Endothelial cell of umbilical vein (primary cell): ENCODE measurements at regions not wholly inside any gene's neighbourhood (a gene's known extent, or its start where the extent isn't known, plus 50 kb on each side); places are given as distances from the start of the nearest gene placed in this dataset.

ENCODE experiments used
- BruUV-seq: library from RNA; stranded (reverse); fragments of 400-500 nt; replicated peaks from 2 replicates; lab custom pipeline; 2021; lab: Mats Ljungman, UMichigan
- CTCF ChIA-PET: fragments of 300-600, 350-600 bp; sonication (Branson Sonifier 250); formaldehyde crosslinking; loops from one replicate; lab custom pipeline; 2021; ENCODE audit warnings: antibody characterized with exemption, inconsistent platforms; lab: Charles Lee
- POLR2A ChIA-PET: fragments of 300-600, 350-600 bp; sonication (Branson Sonifier 250); formaldehyde crosslinking; loops from one replicate; lab custom pipeline; 2021; ENCODE audit warnings: antibody characterized with exemption, inconsistent platforms; lab: Charles Lee
- DNase-seq: peaks from one replicate; pipeline ENCODE4 v3.0.0-alpha.2; 2011; ENCODE audit warnings: low read depth, low spot score
- FAIRE-seq: peaks from 2 replicates; lab custom pipeline; 2011; peaks lifted over from hg19 to GRCh38; lab: Jason Lieb, UNC
- H2AFZ ChIP-seq: 2 replicates; pipeline ENCODE4 v1.6.0; 2012; ENCODE audit warnings: low read depth, low read length, control low read depth, inconsistent platforms
- H3K27ac ChIP-seq: 2 replicates; pipeline ENCODE4 v1.5.1; 2011; ENCODE audit warnings: low read depth, mild to moderate bottlenecking, control low read depth, low read length, moderate library complexity; ENCODE audit not compliant: insufficient read depth
- H3K27me3 ChIP-seq, 2 experiments: 2 replicates each; pipeline versions ENCODE4 v1.6.0 to v1.6.1; 2011; ENCODE audit warnings: low read length in 2 of 2, mixed read lengths in 1 of 2; ENCODE audit not compliant: control insufficient read depth in 2 of 2, insufficient read depth in 2 of 2
- H3K36me3 ChIP-seq, 2 experiments: 2 replicates in 1 of 2; 3 replicates in 1 of 2; pipeline ENCODE4 v1.5.1; 2011; ENCODE audit warnings: low read length in 2 of 2, mild to moderate bottlenecking in 1 of 2, moderate library complexity in 1 of 2; ENCODE audit not compliant: control insufficient read depth in 2 of 2, insufficient read depth in 2 of 2; ENCODE audit errors: extremely low read depth in 1 of 2
- H3K4me1 ChIP-seq: 3 replicates; pipeline ENCODE4 v1.5.1; 2011; ENCODE audit warnings: mild to moderate bottlenecking, low read length; ENCODE audit not compliant: control insufficient read depth, insufficient read depth; ENCODE audit errors: extremely low read depth
- H3K4me2 ChIP-seq: 2 replicates; pipeline ENCODE4 v1.6.1; 2011; ENCODE audit warnings: low read length, control low read depth, mixed read lengths; ENCODE audit not compliant: insufficient read depth
- H3K4me3 ChIP-seq, 3 experiments: fragments of 200-600 bp in 1 of 3; sonication (generic), shearing (Covaris generic) in 1 of 3; replicated peaks in 1 of 3; 2 replicates each; pipeline ENCODE4 v1.5.1; 2011 to 2016; ENCODE audit warnings: control low read depth in 3 of 3, low read length in 3 of 3, mild to moderate bottlenecking in 2 of 3, inconsistent platforms in 1 of 3, low read depth in 1 of 3, moderate library complexity in 1 of 3; ENCODE audit not compliant: insufficient read depth in 1 of 3
- H3K79me2 ChIP-seq: 2 replicates; pipeline ENCODE4 v1.6.0; 2012; ENCODE audit warnings: low read length, inconsistent platforms; ENCODE audit not compliant: control insufficient read depth, insufficient read depth
- H3K9ac ChIP-seq: replicated peaks from 2 replicates; pipeline ENCODE3; 2011; ENCODE audit warnings: low read length, control low read depth; ENCODE audit not compliant: insufficient read depth; ENCODE audit errors: extremely low read depth
- H3K9me1 ChIP-seq: replicated peaks from 3 replicates; pipeline ENCODE4 v1.6.0; 2011; ENCODE audit warnings: mild to moderate bottlenecking, low read length; ENCODE audit not compliant: control insufficient read depth, insufficient read depth; ENCODE audit errors: extremely low read depth
- H3K9me3 ChIP-seq: replicated peaks from 2 replicates; pipeline ENCODE4 v1.5.1; 2012; ENCODE audit warnings: low read length, inconsistent platforms; ENCODE audit not compliant: control insufficient read depth, insufficient read depth
- H4K20me1 ChIP-seq: replicated peaks from 2 replicates; pipeline ENCODE3; 2011; ENCODE audit warnings: mild to moderate bottlenecking, low read length; ENCODE audit not compliant: control insufficient read depth, insufficient read depth; ENCODE audit errors: extremely low read depth
- CTCF ChIP-seq, 2 donors: IDR thresholded peaks; 1 replicate in 1 of 2; 2 replicates in 1 of 2; pipeline ENCODE4 v1.5.1; 2011; ENCODE audit warnings: low read length in 2 of 2, mild to moderate bottlenecking in 2 of 2, moderate library complexity in 2 of 2, control low read depth in 1 of 2, inconsistent platforms in 1 of 2, low read depth in 1 of 2; ENCODE audit not compliant: insufficient read depth in 1 of 2; ENCODE audit errors: extremely low read depth in 1 of 2
- EZH2 ChIP-seq: IDR thresholded peaks from 2 replicates; pipeline ENCODE4 v1.6.1; 2012; ENCODE audit warnings: borderline replicate concordance, low read depth, mild to moderate bottlenecking, moderate library complexity, low read length, inconsistent platforms; ENCODE audit not compliant: severe bottlenecking
- FOS ChIP-seq: IDR thresholded peaks from 2 replicates; pipeline ENCODE4 v1.6.1; 2011; ENCODE audit warnings: mild to moderate bottlenecking, low read length, moderate library complexity, borderline replicate concordance; ENCODE audit not compliant: insufficient read depth
- GATA2 ChIP-seq: IDR thresholded peaks from 2 replicates; pipeline ENCODE4 v1.7.0; 2011; ENCODE audit warnings: low read depth, mild to moderate bottlenecking, moderate library complexity, mixed read lengths, low read length; ENCODE audit not compliant: insufficient read length, insufficient read depth
- JUN ChIP-seq: IDR thresholded peaks from 2 replicates; pipeline ENCODE4 v1.6.1; 2011; ENCODE audit warnings: borderline replicate concordance, low read depth; ENCODE audit not compliant: insufficient read length, insufficient read depth
- MAX ChIP-seq: IDR thresholded peaks from 2 replicates; pipeline ENCODE4 v1.6.1; 2011; ENCODE audit not compliant: insufficient read depth, insufficient read length
- MYC ChIP-seq: IDR thresholded peaks from one replicate; pipeline ENCODE4 v1.6.1; 2011; ENCODE audit warnings: mild to moderate bottlenecking, low read depth, low read length
- POLR2A ChIP-seq: IDR thresholded peaks from 2 replicates; pipeline ENCODE4 v1.6.1; 2012; ENCODE audit warnings: low read depth, mild to moderate bottlenecking, control low read depth, low read length
- POLR2AphosphoS5 ChIP-seq: IDR thresholded peaks from 2 replicates; pipeline ENCODE4 v1.6.1; 2012; ENCODE audit warnings: low read depth, mild to moderate bottlenecking, control low read depth, low read length, moderate library complexity; ENCODE audit not compliant: insufficient read depth
- dilution Hi-C: fragments of 300-500 bp; cut with MboI; formaldehyde crosslinking; loops from one replicate; pipeline ENCODE4 v1.15.0; 2019; ENCODE audit warnings: low sequenced_read_pairs; ENCODE audit not compliant: extremely low pct_ligation_motif_present
- intact Hi-C: fragments of 100-400 bp; cut with micrococcal nuclease; formaldehyde crosslinking; loops from one replicate; pipeline ENCODE4 v1.10.0; 2022

- intact Hi-C loops = no loop called here
- FAIRE-seq (no peak), DNase-seq (no peak)
- Histone ChIP-seq H3K9ac (no peak overlapping the region), H3K4me1 (no peaks in the 10 kb centered on the region), H3K27me3 (no peaks in the 10 kb centered on the region), H3K4me2 (no peak overlapping the region), H3K9me1 (no peaks in the 10 kb centered on the region), H3K36me3 (no peaks in the 10 kb centered on the region), H4K20me1 (no peaks in the 10 kb centered on the region), H3K79me2 (no peaks in the 10 kb centered on the region), H2AFZ (no peak overlapping the region), H3K4me3 (no peak overlapping the region), H3K9me3 (no peaks in the 10 kb centered on the region), H3K27ac (no peak overlapping the region)
- dilution Hi-C loops = no loop called here
- no peak for TF ChIP-seq CTCF (IDR thresholded peaks at IDR 0.05; ENCODE audit: extremely low read depth in 1 of 2, insufficient read depth in 1 of 2, low read depth in 1 of 2, low read length in 2 of 2)
- CTCF ChIA-PET = no interaction called here
- no TSS peak for BruUV-seq
- POLR2A ChIA-PET = no interaction called here
Observed at GRCh38 chrX:114267142-114267541, 316.7 kb upstream of the HTR2C start.

GRCh38 chrX:114252186-114252585 lies 331.7 kb upstream of the HTR2C start:
- ChIA-PET POLR2A (no interaction called here), CTCF (no interaction called here)
- H3K27me3 ChIP-seq = no peaks in the 10 kb centered on the region
- H3K4me2 ChIP-seq = no peak overlapping the region
- H3K27ac ChIP-seq = no peak overlapping the region
- no peaks in the 10 kb centered on the region for H3K79me2 ChIP-seq
- H3K9me3 ChIP-seq = no peaks in the 10 kb centered on the region
- no peaks in the 10 kb centered on the region for H4K20me1 ChIP-seq
- H3K9ac ChIP-seq = no peak overlapping the region
- intact Hi-C loops = no loop called here
- H3K4me3 ChIP-seq = no peak overlapping the region
- no peaks in the 10 kb centered on the region for H3K36me3 ChIP-seq
- dilution Hi-C loops = no loop called here
- no peaks in the 10 kb centered on the region for H3K9me1 ChIP-seq
- BruUV-seq = no TSS peak
- FAIRE-seq = no peak
- DNase-seq = no peak
- no peaks in the 10 kb centered on the region for H3K4me1 ChIP-seq
- TF ChIP-seq EZH2 = no peak
- no peak for TF ChIP-seq CTCF (IDR thresholded peaks at IDR 0.05; ENCODE audit: extremely low read depth in 1 of 2, insufficient read depth in 1 of 2, low read depth in 1 of 2, low read length in 2 of 2)
- TF ChIP-seq MAX = no peak
- TF ChIP-seq POLR2AphosphoS5 = no peak
- no peak for TF ChIP-seq MYC
- TF ChIP-seq POLR2A = no peak
- no peak for TF ChIP-seq JUN
- TF ChIP-seq GATA2 = no peak
- TF ChIP-seq FOS = no peak
- H2AFZ ChIP-seq = no peak overlapping the region
